ENCODE measurements at regions not wholly inside any gene's neighbourhood (a gene's known extent, or its start where the extent isn't known, plus 50 kb on each side); places are given as distances from the start of the nearest gene placed in this dataset.

DNA sequence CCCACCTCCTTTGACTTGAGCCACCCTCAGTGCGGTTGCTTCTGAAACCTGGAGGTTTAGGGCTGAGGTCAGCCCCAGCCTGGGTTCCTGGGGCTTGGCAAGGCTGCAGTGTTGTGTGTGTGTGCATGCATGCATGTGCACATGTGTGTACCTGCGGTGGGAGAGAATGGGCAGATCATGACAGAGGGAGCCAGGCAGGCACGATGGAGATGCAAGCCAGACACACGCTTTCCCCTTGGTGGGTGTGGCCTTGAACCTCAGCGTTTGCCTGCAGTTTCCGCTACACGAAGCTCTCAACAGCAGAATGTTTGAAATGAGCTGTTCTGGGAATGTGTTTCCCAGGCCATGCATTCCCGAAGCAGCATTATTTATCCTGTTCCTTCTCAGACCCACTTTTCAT lies 65.9 kb upstream of the RAPGEF1 start (continued):
- TF ChIP-seq, protein P1, sequence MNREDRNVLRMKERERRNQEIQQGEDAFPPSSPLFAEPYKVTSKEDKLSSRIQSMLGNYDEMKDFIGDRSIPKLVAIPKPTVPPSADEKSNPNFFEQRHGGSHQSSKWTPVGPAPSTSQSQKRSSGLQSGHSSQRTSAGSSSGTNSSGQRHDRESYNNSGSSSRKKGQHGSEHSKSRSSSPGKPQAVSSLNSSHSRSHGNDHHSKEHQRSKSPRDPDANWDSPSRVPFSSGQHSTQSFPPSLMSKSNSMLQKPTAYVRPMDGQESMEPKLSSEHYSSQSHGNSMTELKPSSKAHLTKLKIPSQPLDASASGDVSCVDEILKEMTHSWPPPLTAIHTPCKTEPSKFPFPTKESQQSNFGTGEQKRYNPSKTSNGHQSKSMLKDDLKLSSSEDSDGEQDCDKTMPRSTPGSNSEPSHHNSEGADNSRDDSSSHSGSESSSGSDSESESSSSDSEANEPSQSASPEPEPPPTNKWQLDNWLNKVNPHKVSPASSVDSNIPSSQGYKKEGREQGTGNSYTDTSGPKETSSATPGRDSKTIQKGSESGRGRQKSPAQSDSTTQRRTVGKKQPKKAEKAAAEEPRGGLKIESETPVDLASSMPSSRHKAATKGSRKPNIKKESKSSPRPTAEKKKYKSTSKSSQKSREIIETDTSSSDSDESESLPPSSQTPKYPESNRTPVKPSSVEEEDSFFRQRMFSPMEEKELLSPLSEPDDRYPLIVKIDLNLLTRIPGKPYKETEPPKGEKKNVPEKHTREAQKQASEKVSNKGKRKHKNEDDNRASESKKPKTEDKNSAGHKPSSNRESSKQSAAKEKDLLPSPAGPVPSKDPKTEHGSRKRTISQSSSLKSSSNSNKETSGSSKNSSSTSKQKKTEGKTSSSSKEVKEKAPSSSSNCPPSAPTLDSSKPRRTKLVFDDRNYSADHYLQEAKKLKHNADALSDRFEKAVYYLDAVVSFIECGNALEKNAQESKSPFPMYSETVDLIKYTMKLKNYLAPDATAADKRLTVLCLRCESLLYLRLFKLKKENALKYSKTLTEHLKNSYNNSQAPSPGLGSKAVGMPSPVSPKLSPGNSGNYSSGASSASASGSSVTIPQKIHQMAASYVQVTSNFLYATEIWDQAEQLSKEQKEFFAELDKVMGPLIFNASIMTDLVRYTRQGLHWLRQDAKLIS (CRISPR knock-in tag; IDR thresholded peaks at IDR 0.05; ENCODE audit: borderline replicate concordance), result no peak
- TF ChIP-seq SMAD3 (CRISPR knock-in tag; IDR thresholded peaks at IDR 0.05; ENCODE audit: borderline replicate concordance), result no peak
- no peak for TF ChIP-seq NR2C2 (CRISPR knock-in tag; IDR thresholded peaks at IDR 0.05)
- TF ChIP-seq MXD4 (CRISPR knock-in tag; IDR thresholded peaks at IDR 0.05; ENCODE audit: borderline replicate concordance), result no peak
- no peak for TF ChIP-seq ZNF121 (CRISPR knock-in tag; IDR thresholded peaks at IDR 0.05)
- no peak for TF ChIP-seq MYBL2 (CRISPR knock-in tag; IDR thresholded peaks at IDR 0.05)
- no peak for TF ChIP-seq SOX15 (CRISPR knock-in tag; IDR thresholded peaks at IDR 0.05)
- TF ChIP-seq GABPB1 (CRISPR knock-in tag; IDR thresholded peaks at IDR 0.05), result no peak
- no peak for TF ChIP-seq FOXK1 (CRISPR knock-in tag; IDR thresholded peaks at IDR 0.05)
- TF ChIP-seq ZNF263 (CRISPR knock-in tag; IDR thresholded peaks at IDR 0.05; ENCODE audit: low read depth), result no peak
- TF ChIP-seq JUN (CRISPR knock-in tag; IDR thresholded peaks at IDR 0.05), result no peak

DNA sequence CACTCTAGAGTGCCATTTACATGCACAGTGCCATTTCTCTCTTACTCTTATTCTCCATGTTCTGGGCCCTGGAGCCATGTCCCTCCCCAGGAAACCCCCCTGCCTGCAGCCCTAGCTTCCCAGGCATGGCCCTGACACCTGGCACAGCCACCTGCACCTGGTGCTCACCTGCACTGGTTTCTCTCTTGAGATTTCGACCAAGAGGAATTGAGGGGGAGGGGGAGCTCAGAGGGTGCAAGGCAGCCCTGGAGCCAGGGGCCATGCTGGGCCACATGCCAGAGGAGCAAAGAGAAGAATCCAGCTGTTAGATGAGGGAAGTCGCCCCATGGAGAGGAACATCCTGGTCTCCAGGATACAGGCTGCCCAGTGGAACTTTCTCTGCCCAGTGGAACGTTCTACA lies 65.0 kb upstream of the RAPGEF1 start:
- no peaks in the 10 kb centered on the region for H3K36me3 Mint-ChIP-seq
- CTCF ChIA-PET, result interaction anchor here (0.5 to 0.9 kb wide), 2 partner anchors 68 to 1540 kb away, joined by 3 read pairs; partner anchors contain the start of gene HMCN2
- TF ChIP-seq ZNF671 (CRISPR knock-in tag; IDR thresholded peaks at IDR 0.05) (no peak), ZNF423 (CRISPR knock-in tag; IDR thresholded peaks at IDR 0.05) (peak; percentile 53; the same call in 1 of the 2 replicates)
- no peak for ATAC-seq
- H3K4me1 Mint-ChIP-seq, result peaks cover 43% of the 10 kb centered on the region
- H3K27me3 Mint-ChIP-seq (ENCODE audit: low read depth), result no peaks in the 10 kb centered on the region
- no peak overlapping the region for H3K4me3 Mint-ChIP-seq
- H3K9me3 Mint-ChIP-seq, result no peaks in the 10 kb centered on the region
- no peak for DNase-seq (ENCODE audit: low spot score)
- POLR2A ChIA-PET, result no interaction called here
- no peak overlapping the region for H3K27ac Mint-ChIP-seq

DNA sequence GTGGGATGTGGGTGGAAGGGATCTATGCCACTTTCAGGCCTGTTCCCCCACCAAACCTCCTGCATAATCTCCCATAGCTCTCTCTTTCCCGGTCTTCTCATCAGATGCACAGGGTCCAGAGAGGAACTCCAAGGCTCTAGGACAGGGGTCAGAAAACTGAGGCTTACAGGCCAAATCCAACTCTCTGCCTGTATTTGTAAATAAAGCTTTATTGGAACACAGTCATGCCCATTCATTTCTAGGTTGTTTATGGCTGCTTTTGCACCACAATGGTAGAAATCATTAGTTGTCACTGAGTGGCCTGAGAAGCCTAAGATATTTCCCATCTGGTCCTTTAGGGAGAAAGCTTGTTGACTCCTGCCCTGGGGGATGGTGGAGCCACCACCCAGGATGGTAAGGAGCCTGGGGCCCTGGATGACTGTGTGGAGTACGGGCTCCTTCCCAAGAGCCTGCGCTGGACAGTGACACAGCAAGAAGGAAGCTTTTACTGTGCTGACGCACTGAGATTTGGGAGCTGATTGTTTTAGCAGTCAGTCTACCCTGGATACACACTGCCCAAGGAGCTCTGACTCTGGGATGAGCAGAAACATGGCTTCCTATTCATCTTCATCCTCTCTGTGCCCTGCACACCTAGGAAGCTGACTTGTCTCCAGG lies 64.0 kb upstream of the RAPGEF1 start:
- H3K4me1 Mint-ChIP-seq, result peaks cover 41% of the 10 kb centered on the region
- POLR2A ChIA-PET, result no interaction called here
- no peak overlapping the region for H3K4me3 Mint-ChIP-seq
- ATAC-seq, result no peak
- CTCF ChIA-PET, result no interaction called here
- no peak overlapping the region for H3K27ac Mint-ChIP-seq
- DNase-seq (ENCODE audit: low spot score), result no peak
- peaks cover 5% of the 10 kb centered on the region; the same call in 1 of the 2 replicates for H3K9me3 Mint-ChIP-seq
- no peaks in the 10 kb centered on the region for H3K27me3 Mint-ChIP-seq (ENCODE audit: low read depth)
- no peaks in the 10 kb centered on the region for H3K36me3 Mint-ChIP-seq
- no peak for TF ChIP-seq FOXJ3 (CRISPR knock-in tag; IDR thresholded peaks at IDR 0.05; ENCODE audit: borderline replicate concordance)
- no peak for TF ChIP-seq SP1 (CRISPR knock-in tag; conservative IDR thresholded peaks at IDR 0.05)
- TF ChIP-seq, protein P2, sequence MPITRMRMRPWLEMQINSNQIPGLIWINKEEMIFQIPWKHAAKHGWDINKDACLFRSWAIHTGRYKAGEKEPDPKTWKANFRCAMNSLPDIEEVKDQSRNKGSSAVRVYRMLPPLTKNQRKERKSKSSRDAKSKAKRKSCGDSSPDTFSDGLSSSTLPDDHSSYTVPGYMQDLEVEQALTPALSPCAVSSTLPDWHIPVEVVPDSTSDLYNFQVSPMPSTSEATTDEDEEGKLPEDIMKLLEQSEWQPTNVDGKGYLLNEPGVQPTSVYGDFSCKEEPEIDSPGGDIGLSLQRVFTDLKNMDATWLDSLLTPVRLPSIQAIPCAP (CRISPR knock-in tag; IDR thresholded peaks at IDR 0.05), result no peak
- no peak for TF ChIP-seq ATF1 (CRISPR knock-in tag; IDR thresholded peaks at IDR 0.05)
- TF ChIP-seq, protein P3, sequence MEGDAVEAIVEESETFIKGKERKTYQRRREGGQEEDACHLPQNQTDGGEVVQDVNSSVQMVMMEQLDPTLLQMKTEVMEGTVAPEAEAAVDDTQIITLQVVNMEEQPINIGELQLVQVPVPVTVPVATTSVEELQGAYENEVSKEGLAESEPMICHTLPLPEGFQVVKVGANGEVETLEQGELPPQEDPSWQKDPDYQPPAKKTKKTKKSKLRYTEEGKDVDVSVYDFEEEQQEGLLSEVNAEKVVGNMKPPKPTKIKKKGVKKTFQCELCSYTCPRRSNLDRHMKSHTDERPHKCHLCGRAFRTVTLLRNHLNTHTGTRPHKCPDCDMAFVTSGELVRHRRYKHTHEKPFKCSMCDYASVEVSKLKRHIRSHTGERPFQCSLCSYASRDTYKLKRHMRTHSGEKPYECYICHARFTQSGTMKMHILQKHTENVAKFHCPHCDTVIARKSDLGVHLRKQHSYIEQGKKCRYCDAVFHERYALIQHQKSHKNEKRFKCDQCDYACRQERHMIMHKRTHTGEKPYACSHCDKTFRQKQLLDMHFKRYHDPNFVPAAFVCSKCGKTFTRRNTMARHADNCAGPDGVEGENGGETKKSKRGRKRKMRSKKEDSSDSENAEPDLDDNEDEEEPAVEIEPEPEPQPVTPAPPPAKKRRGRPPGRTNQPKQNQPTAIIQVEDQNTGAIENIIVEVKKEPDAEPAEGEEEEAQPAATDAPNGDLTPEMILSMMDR (IDR thresholded peaks at IDR 0.05), result no peak
- TF ChIP-seq, protein P4, sequence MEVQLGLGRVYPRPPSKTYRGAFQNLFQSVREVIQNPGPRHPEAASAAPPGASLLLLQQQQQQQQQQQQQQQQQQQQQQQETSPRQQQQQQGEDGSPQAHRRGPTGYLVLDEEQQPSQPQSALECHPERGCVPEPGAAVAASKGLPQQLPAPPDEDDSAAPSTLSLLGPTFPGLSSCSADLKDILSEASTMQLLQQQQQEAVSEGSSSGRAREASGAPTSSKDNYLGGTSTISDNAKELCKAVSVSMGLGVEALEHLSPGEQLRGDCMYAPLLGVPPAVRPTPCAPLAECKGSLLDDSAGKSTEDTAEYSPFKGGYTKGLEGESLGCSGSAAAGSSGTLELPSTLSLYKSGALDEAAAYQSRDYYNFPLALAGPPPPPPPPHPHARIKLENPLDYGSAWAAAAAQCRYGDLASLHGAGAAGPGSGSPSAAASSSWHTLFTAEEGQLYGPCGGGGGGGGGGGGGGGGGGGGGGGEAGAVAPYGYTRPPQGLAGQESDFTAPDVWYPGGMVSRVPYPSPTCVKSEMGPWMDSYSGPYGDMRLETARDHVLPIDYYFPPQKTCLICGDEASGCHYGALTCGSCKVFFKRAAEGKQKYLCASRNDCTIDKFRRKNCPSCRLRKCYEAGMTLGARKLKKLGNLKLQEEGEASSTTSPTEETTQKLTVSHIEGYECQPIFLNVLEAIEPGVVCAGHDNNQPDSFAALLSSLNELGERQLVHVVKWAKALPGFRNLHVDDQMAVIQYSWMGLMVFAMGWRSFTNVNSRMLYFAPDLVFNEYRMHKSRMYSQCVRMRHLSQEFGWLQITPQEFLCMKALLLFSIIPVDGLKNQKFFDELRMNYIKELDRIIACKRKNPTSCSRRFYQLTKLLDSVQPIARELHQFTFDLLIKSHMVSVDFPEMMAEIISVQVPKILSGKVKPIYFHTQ (CRISPR knock-in tag; IDR thresholded peaks at IDR 0.05), result no peak
- TF ChIP-seq GRHL2 (CRISPR knock-in tag; IDR thresholded peaks at IDR 0.05; ENCODE audit: insufficient replicate concordance, severe bottlenecking), result no peak
- TF ChIP-seq, protein P5, sequence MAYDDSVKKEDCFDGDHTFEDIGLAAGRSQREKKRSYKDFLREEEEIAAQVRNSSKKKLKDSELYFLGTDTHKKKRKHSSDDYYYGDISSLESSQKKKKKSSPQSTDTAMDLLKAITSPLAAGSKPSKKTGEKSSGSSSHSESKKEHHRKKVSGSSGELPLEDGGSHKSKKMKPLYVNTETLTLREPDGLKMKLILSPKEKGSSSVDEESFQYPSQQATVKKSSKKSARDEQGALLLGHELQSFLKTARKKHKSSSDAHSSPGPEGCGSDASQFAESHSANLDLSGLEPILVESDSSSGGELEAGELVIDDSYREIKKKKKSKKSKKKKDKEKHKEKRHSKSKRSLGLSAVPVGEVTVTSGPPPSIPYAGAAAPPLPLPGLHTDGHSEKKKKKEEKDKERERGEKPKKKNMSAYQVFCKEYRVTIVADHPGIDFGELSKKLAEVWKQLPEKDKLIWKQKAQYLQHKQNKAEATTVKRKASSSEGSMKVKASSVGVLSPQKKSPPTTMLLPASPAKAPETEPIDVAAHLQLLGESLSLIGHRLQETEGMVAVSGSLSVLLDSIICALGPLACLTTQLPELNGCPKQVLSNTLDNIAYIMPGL (CRISPR knock-in tag; IDR thresholded peaks at IDR 0.05), result no peak
- TF ChIP-seq, protein P6, sequence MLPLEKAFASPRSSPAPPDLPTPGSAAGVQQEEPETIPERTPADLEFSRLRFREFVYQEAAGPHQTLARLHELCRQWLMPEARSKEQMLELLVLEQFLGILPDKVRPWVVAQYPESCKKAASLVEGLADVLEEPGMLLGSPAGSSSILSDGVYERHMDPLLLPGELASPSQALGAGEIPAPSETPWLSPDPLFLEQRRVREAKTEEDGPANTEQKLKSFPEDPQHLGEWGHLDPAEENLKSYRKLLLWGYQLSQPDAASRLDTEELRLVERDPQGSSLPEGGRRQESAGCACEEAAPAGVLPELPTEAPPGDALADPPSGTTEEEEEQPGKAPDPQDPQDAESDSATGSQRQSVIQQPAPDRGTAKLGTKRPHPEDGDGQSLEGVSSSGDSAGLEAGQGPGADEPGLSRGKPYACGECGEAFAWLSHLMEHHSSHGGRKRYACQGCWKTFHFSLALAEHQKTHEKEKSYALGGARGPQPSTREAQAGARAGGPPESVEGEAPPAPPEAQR (CRISPR knock-in tag; IDR thresholded peaks at IDR 0.05), result no peak

Data from WTC11 (cell line).